WTC11 (cell line): ENCODE measurements at regions not wholly inside any gene's neighbourhood (a gene's known extent, or its start where the extent isn't known, plus 50 kb on each side); places are given as distances from the start of the nearest gene placed in this dataset.

Experiments
- ATF6 ChIP-seq: sonication (generic); formaldehyde crosslinking; IDR thresholded peaks from 2 replicates; pipeline ENCODE4 v1.8.1; 2023; ENCODE audit warnings: mild to moderate bottlenecking, missing genetic modification reagents
- CTCF ChIP-seq: fragments of 200-600 bp; IDR thresholded peaks from 2 replicates; pipeline ENCODE4 v1.8.0; 2022; ENCODE audit warnings: antibody characterized with exemption
- FOXK1 ChIP-seq: sonication (generic); formaldehyde crosslinking; IDR thresholded peaks from 2 replicates; pipeline ENCODE4 v1.8.0; 2022; ENCODE audit warnings: mild to moderate bottlenecking, moderate library complexity, missing genetic modification reagents
- FOXP4 ChIP-seq: sonication (generic); formaldehyde crosslinking; IDR thresholded peaks from 2 replicates; pipeline ENCODE4 v1.8.0; 2022; ENCODE audit warnings: mild to moderate bottlenecking, missing genetic modification reagents
- GABPB1 ChIP-seq: sonication (generic); formaldehyde crosslinking; IDR thresholded peaks from 2 replicates; pipeline ENCODE4 v1.8.1; 2023; ENCODE audit warnings: mild to moderate bottlenecking, missing genetic modification reagents
- MAX ChIP-seq: sonication (generic); formaldehyde crosslinking; IDR thresholded peaks from 2 replicates; pipeline ENCODE4 v1.8.0; 2022; ENCODE audit warnings: mild to moderate bottlenecking, missing genetic modification reagents
- MLX ChIP-seq: sonication (generic); formaldehyde crosslinking; IDR thresholded peaks from 2 replicates; pipeline ENCODE4 v1.8.1; 2023; ENCODE audit warnings: mild to moderate bottlenecking, missing genetic modification reagents, moderate library complexity
- SMAD3 ChIP-seq: sonication (generic); formaldehyde crosslinking; IDR thresholded peaks from 2 replicates; pipeline ENCODE4 v1.8.0; 2022; ENCODE audit warnings: missing genetic modification reagents, mild to moderate bottlenecking, borderline replicate concordance
- TCF7 ChIP-seq: sonication (generic); formaldehyde crosslinking; IDR thresholded peaks from 2 replicates; pipeline ENCODE4 v1.8.0; 2022; ENCODE audit warnings: mild to moderate bottlenecking, low read depth, missing genetic modification reagents, moderate library complexity
- ZNF219 ChIP-seq: sonication (generic); formaldehyde crosslinking; IDR thresholded peaks from 2 replicates; pipeline ENCODE4 v1.8.0; 2023; ENCODE audit warnings: missing genetic modification reagents, mild to moderate bottlenecking, borderline replicate concordance
- ZNF416 ChIP-seq: fragments of 250-450 bp; sonication (Bioruptor Pico); IDR thresholded peaks from 2 replicates; pipeline ENCODE4 v1.9.0; 2021; ENCODE audit warnings: mild to moderate bottlenecking, inconsistent platforms
- ZSCAN18 ChIP-seq: fragments of 250-450 bp; sonication (Bioruptor Pico); IDR thresholded peaks from 2 replicates; pipeline ENCODE4 v2.1.2; 2022; ENCODE audit warnings: mild to moderate bottlenecking, moderate library complexity

- TF ChIP-seq ZSCAN18 (CRISPR knock-in tag), result no peak
- no peak for TF ChIP-seq CTCF
- TF ChIP-seq ZNF416 (CRISPR knock-in tag), result no peak
- TF ChIP-seq FOXP4 (CRISPR knock-in tag), result no peak
- no peak for TF ChIP-seq SMAD3 (CRISPR knock-in tag)
- TF ChIP-seq MLX (CRISPR knock-in tag), result no peak
- TF ChIP-seq ATF6, result no peak
- TF ChIP-seq GABPB1, result no peak
- no peak for TF ChIP-seq ZNF219 (CRISPR knock-in tag)
- no peak for TF ChIP-seq FOXK1 (CRISPR knock-in tag)
- no peak for TF ChIP-seq MAX (CRISPR knock-in tag)
- no peak for TF ChIP-seq TCF7
Observed at GRCh38 chr3:157856078-157856939, 249.9 kb downstream of the SHOX2 start.
